Stomach (tissue), 8 donors: ENCODE measurements at regions not wholly inside any gene's neighbourhood (a gene's known extent, or its start where the extent isn't known, plus 50 kb on each side); places are given as distances from the start of the nearest gene placed in this dataset.

Experiments
- DNase-seq, 2 donors: peaks; one replicate each; pipeline versions ENCODE4 v3.0.0 to v3.0.0-alpha.2; 2013 to 2019
- H3K27ac ChIP-seq, 5 donors: fragments of 200-600 bp in 4 of 5; sonication (generic) in 4 of 5; one replicate each; pipeline ENCODE4 v1.5.1; 2013 to 2019; ENCODE audit warnings: mild to moderate bottlenecking in 1 of 5, moderate library complexity in 1 of 5
- H3K27me3 ChIP-seq, 3 donors: fragments of 200-600 bp; sonication (generic); one replicate each; pipeline ENCODE4 v1.5.1; 2017 to 2019; ENCODE audit warnings: mixed run types in 1 of 3
- H3K36me3 ChIP-seq, 4 donors: fragments of 200-600 bp; sonication (generic); 1 replicate in 3 of 4; 2 replicates in 1 of 4; pipeline ENCODE4 v1.5.1; 2016 to 2019
- H3K4me1 ChIP-seq, 4 donors: fragments of 200-600 bp; sonication (generic); one replicate each; pipeline ENCODE4 v1.5.1; 2016 to 2019
- H3K4me3 ChIP-seq, 4 donors: fragments of 200-600 bp; sonication (generic) in 3 of 4; one replicate each; pipeline ENCODE4 v1.5.1; 2016 to 2019; ENCODE audit warnings: mild to moderate bottlenecking in 1 of 4
- H3K9me3 ChIP-seq, 4 donors: fragments of 200-600 bp; sonication (generic); one replicate each; pipeline ENCODE4 v1.5.1; 2016 to 2019
- CTCF ChIP-seq, 7 experiments: fragments of 450-650 bp in 4 of 7; fragments of 200-600 bp in 3 of 7; sonication (generic) in 3 of 7; IDR thresholded peaks; one replicate each; pipeline ENCODE4 v1.5.1; 2016 to 2019; ENCODE audit warnings: antibody characterized with exemption in 7 of 7, control low read depth in 2 of 7, mild to moderate bottlenecking in 1 of 7
- EP300 ChIP-seq: sonication (generic); formaldehyde crosslinking; IDR thresholded peaks from one replicate; pipeline ENCODE4 v1.6.1; 2017; ENCODE audit warnings: antibody characterized with exemption
- POLR2A ChIP-seq, 4 donors: fragments of 450-650 bp; IDR thresholded peaks; one replicate each; pipeline ENCODE4 v1.6.1; 2016; ENCODE audit warnings: antibody characterized with exemption in 4 of 4, control low read depth in 2 of 4, mild to moderate bottlenecking in 1 of 4, moderate library complexity in 1 of 4
- POLR2AphosphoS5 ChIP-seq, 3 donors: sonication (generic); formaldehyde crosslinking; IDR thresholded peaks; one replicate each; pipeline ENCODE4 v1.6.1; 2016; ENCODE audit warnings: antibody characterized with exemption in 3 of 3
- WGBS, 5 donors: extraction: QIAGEN DNeasy Blood & Tissue Kit in 3 of 5; methylation state at CpG; one replicate each; pipeline versions ENCODE4 v1.1.5 to v1.1.7; 2013 to 2018; 5-methylcytosine and 5-hydroxymethylcytosine counted together
- intact Hi-C: fragments of 100-400 bp; cut with DNase I; formaldehyde crosslinking; loops from one replicate; pipeline ENCODE4 v1.15.1; 2023; ENCODE audit warnings: low total_unique reads
- donor health status: healthy with polysubstance abuse.
- donor health status: Bipolar disorder and iron deficiency.
- donor health status: healthy.

DNA sequence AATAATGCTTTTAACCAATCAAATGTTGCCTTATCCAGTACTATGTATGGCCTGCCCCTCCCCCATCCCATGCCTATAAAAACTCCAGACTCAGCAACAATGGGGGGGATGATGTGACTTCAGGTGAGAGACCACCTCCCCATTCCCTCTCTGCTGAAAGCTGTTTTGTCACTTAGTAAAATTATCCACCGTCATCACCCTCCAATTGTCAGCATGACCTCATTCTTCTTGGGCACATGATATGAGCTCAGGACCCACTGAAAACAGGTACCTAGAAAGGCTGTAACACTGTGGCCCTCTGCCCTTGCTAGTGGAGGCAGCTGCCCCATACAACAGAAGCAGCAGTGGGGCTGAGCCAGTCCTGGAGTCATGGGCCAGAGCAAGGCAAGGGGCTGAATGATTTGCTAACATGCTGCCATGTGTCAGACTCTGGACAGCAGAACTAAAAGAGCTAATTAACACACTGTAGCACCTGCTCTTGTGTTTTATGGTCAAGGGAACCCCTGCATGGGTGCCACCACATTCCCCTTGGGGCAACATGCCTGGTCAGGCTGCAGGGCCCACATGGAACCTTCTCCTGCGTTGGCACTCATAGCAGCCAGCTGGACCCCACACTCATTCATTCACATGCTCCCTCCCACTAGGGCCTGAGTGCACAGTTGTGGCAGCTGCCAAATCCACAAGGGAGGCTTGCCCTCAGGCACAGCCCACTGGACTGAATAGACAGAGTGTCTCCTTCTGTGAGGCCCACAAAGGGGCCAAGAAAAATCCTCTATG, 722.2 kb upstream of the PCDH20 start:
- DNase-seq, result no peak
- H3K4me1 ChIP-seq, result no peaks in the 10 kb centered on the region
- no peak overlapping the region for H3K27ac ChIP-seq
- TF ChIP-seq CTCF (IDR thresholded peaks at IDR 0.05) (no peak), POLR2A (IDR thresholded peaks at IDR 0.05) (no peak), EP300 (no peak), POLR2AphosphoS5 (IDR thresholded peaks at IDR 0.05) (no peak)
- intact Hi-C loops, result no loop called here
- H3K9me3 ChIP-seq, result peaks cover 0 to 21% (median 5%) of the 10 kb centered on the region in 4 donors
- no peak overlapping the region for H3K4me3 ChIP-seq
- H3K27me3 ChIP-seq, result no peaks in the 10 kb centered on the region
- no peaks in the 10 kb centered on the region for H3K36me3 ChIP-seq
- 70 to 100% (median 90%) methylated on average over 1 to 2 of the region's 2 CpGs for WGBS, 5 donors

- Histone ChIP-seq H3K4me3 (no peak overlapping the region), H3K27ac (no peak overlapping the region), H3K36me3 (no peaks in the 10 kb centered on the region), H3K4me1 (no peaks in the 10 kb centered on the region), H3K9me3 (peaks cover 0 to 6% (median 3%) of the 10 kb centered on the region in 4 donors), H3K27me3 (no peaks in the 10 kb centered on the region)
- DNase-seq, result no peak
- whole genome bisulfite sequencing, 5 donors, result 0 to 38% (median 33%) methylated on average over 1 of the region's 1 CpG
- intact Hi-C loops, result no loop called here
- TF ChIP-seq POLR2AphosphoS5 (IDR thresholded peaks at IDR 0.05) (no peak), EP300 (no peak), POLR2A (IDR thresholded peaks at IDR 0.05) (no peak), CTCF (IDR thresholded peaks at IDR 0.05) (no peak)
These were observed 716.0 kb upstream of the PCDH20 start for GRCh38 chr13:62131604-62132003.

DNA sequence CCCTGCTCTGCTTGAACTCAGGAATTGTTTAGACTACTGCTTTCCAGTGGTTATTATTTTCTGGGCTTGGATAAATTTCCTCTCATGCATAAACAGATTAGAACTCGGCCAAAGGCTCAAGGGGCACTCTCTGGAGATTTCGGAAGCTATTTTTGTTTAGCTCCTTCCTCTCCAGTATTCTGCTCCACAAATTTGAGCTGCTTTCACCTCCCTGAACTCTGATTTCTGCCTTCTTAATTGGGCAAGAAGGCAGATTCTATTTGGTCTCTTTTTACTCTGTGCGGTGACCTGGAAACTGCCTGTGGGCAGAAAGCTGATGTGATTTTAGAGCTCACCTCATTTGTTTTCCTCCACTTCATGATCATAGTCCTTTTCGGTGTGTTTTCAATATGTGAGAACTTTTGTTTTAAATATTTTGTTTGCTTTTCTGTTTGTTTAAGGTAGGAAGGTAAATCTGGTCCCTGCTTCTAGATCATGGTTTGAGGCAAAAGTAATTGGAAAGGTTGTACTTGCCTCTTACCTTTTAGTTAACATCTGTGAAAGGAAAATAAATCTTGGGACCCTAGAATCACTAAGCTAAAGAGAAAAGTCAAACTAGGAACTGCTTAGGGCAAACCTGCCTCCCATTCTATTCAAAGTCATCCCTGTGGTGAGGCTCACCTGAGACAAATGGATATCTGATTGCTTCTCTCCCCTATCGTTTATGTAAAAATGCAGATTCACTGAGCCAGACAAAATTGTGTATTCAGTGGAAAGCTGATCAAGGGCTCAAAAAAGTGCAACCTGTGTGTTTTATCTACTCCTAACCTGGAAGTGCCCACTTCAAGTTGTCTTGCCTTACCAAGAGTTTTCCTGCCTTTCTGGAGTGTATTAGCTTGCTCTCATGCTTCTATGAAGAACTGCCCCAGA, 714.7 kb upstream of the PCDH20 start:
- no peak overlapping the region for H3K27ac ChIP-seq
- no peaks in the 10 kb centered on the region for H3K27me3 ChIP-seq
- 56 to 64% (median 60%) methylated on average over 5 of the region's 5 CpGs for WGBS, 5 donors
- H3K4me3 ChIP-seq, result no peak overlapping the region
- peaks cover 0 to 6% (median 3%) of the 10 kb centered on the region in 4 donors for H3K9me3 ChIP-seq
- intact Hi-C loops, result no loop called here
- no peak for DNase-seq
- no peak for TF ChIP-seq EP300
- no peak for TF ChIP-seq POLR2AphosphoS5 (IDR thresholded peaks at IDR 0.05)
- TF ChIP-seq CTCF (IDR thresholded peaks at IDR 0.05), result no peak
- TF ChIP-seq POLR2A (IDR thresholded peaks at IDR 0.05), result no peak
- no peaks in the 10 kb centered on the region for H3K4me1 ChIP-seq
- no peaks in the 10 kb centered on the region for H3K36me3 ChIP-seq

GRCh38 chr13:62129000-62129551, 713.4 kb upstream of the PCDH20 start:
- intact Hi-C loops, result no loop called here
- Histone ChIP-seq H3K4me3 (no peak overlapping the region), H3K36me3 (no peaks in the 10 kb centered on the region), H3K9me3 (peaks cover 0 to 6% (median 3%) of the 10 kb centered on the region in 4 donors), H3K4me1 (no peaks in the 10 kb centered on the region), H3K27me3 (no peaks in the 10 kb centered on the region), H3K27ac (no peak overlapping the region)
- TF ChIP-seq POLR2A (IDR thresholded peaks at IDR 0.05) (no peak), CTCF (IDR thresholded peaks at IDR 0.05) (no peak), EP300 (no peak)
- no peak for DNase-seq
- 43 to 65% (median 56%) methylated on average over 2 of the region's 2 CpGs for WGBS, 5 donors
